Subcutaneous abdominal adipose tissue (tissue), 5 donors: ENCODE measurements at regions not wholly inside any gene's neighbourhood (a gene's known extent, or its start where the extent isn't known, plus 50 kb on each side); places are given as distances from the start of the nearest gene placed in this dataset.
"Not testable (repeated sequence)": the region's sequence is repeated elsewhere in the genome, so short reads cannot be mapped to it uniquely, and the experiment has no call there.

Experiments used
- H3K27ac ChIP-seq: one replicate; pipeline ENCODE4 v1.7.0; 2013; ENCODE audit warnings: low read depth, mild to moderate bottlenecking, inconsistent platforms, low read length, moderate library complexity
- H3K27me3 ChIP-seq, 5 donors: one replicate each; pipeline ENCODE4 v1.7.0; 2013; ENCODE audit warnings: low read length in 5 of 5, inconsistent platforms in 1 of 5; ENCODE audit not compliant: control insufficient read depth in 5 of 5, insufficient read depth in 4 of 5
- H3K36me3 ChIP-seq, 5 donors: one replicate each; pipeline ENCODE4 v1.7.0; 2013; ENCODE audit warnings: low read length in 5 of 5; ENCODE audit not compliant: control insufficient read depth in 5 of 5, insufficient read depth in 5 of 5
- H3K4me1 ChIP-seq, 5 donors: one replicate each; pipeline ENCODE4 v1.7.0; 2013; ENCODE audit warnings: low read length in 5 of 5, mild to moderate bottlenecking in 3 of 5, moderate library complexity in 1 of 5; ENCODE audit not compliant: control insufficient read depth in 5 of 5, insufficient read depth in 5 of 5
- H3K4me3 ChIP-seq, 5 donors: one replicate each; pipeline ENCODE4 v1.7.0; 2013; ENCODE audit warnings: low read length in 5 of 5, low read depth in 1 of 5
- H3K9ac ChIP-seq, 5 donors: one replicate each; pipeline ENCODE4 v1.7.0; 2013; ENCODE audit warnings: low read length in 5 of 5, mild to moderate bottlenecking in 4 of 5, moderate library complexity in 3 of 5
- H3K9me3 ChIP-seq, 5 donors: one replicate each; pipeline ENCODE4 v1.7.0; 2013; ENCODE audit warnings: low read length in 5 of 5; ENCODE audit not compliant: control insufficient read depth in 5 of 5
- donor health status: healthy.
- donor health status: healthy.
- donor health status: healthy.
- donor health status: healthy.
- donor health status: healthy.

DNA sequence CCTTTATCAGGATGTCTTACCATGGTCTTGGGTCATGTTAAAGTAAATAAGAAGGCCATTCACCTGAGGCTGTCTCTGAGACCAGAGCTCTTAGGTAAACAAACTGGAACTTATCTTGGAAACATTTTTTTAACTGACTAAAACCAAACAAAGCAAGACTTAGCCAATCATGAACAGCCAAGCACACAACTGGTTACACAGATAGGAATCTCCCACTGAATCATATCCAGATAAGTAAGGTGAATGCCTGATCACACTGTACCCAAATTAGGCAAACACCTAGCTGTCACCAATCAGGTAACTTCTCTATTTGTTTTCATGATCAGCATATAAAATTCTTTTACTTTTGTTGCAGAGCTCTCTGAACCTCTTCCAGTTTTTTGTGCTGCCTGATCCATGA lies 205.4 kb downstream of the CNTN3 start:
- H3K9me3 ChIP-seq = no peaks in the 10 kb centered on the region
- H3K36me3 ChIP-seq = no peaks in the 10 kb centered on the region
- no peak overlapping the region for H3K9ac ChIP-seq
- H3K4me1 ChIP-seq = no peaks in the 10 kb centered on the region
- no peak overlapping the region for H3K27ac ChIP-seq
- H3K27me3 ChIP-seq = no peaks in the 10 kb centered on the region
- H3K4me3 ChIP-seq = no peak overlapping the region

DNA sequence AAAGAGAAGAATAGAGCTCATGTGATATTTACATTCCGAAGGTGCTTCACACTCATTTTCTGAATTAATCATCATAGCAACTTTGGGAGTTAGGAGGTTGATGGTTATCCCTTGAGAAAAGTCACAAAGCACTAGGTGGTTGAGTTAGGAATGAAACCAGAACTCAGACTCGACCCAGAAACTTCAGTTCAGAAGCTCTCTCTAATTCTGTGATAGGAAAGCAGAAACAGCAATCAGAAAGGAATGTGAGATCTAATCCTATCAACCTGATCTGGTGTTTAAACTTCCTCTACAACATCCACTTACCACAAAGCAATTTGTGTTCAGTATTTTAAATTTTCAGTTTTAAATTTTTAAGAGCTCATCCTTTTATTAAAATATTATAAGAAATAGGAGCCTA lies 211.2 kb downstream of the CNTN3 start:
- Histone ChIP-seq H3K9ac (no peak overlapping the region), H3K27ac (no peak overlapping the region), H3K9me3 (no peaks in the 10 kb centered on the region), H3K4me1 (no peaks in the 10 kb centered on the region), H3K4me3 (no peak overlapping the region), H3K27me3 (no peaks in the 10 kb centered on the region), H3K36me3 (no peaks in the 10 kb centered on the region)

DNA sequence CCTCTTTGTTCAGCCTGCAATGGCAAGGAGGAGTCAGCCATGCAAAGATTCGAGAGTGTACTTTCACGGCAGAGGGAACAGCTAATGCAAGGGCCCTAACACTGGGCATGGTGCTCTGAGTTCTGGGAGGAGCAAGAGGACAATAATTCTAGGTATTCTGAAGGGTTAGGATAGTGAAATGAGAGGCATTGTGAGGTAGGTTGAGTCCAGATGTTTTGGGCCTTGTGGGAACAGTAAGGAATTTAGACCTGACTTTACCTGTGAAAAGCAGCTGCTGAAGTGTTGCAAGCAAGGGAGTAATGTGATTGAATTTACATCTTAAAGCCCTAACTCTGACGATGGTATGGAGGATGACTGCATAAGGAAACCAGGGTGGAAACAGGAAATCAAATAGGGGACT lies 211.6 kb downstream of the CNTN3 start:
- H3K4me3 ChIP-seq = no peak overlapping the region
- no peaks in the 10 kb centered on the region for H3K27me3 ChIP-seq
- no peaks in the 10 kb centered on the region for H3K9me3 ChIP-seq
- no peak overlapping the region for H3K27ac ChIP-seq
- no peak overlapping the region for H3K9ac ChIP-seq
- no peaks in the 10 kb centered on the region for H3K36me3 ChIP-seq
- H3K4me1 ChIP-seq = no peaks in the 10 kb centered on the region

DNA sequence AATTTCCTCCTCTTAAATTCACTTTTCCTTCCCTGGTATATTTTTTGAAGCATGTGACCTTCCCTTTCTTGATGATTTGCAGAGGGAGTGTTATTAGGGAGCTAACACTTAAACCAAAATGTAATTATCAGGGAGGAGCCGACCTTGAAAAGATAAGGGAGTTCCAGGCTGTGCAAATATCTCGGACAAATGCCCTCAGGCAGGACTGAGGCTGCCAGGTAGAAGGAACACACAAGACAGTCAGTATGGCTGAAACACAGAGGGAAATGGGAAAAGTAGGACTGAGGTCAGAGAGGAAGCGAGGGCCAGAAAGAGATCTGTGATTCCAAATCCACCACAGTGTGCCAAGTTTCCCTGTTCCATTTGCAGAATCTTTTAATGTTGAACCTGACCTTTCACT lies 221.0 kb downstream of the CNTN3 start:
- no peaks in the 10 kb centered on the region for H3K27me3 ChIP-seq
- H3K9ac ChIP-seq = no peak overlapping the region
- no peak overlapping the region for H3K4me3 ChIP-seq
- peaks cover 0 to 3% (median 0%) of the 10 kb centered on the region in 5 donors for H3K4me1 ChIP-seq
- no peaks in the 10 kb centered on the region for H3K36me3 ChIP-seq
- no peak overlapping the region for H3K27ac ChIP-seq
- peaks cover 0 to 6% (median 2%) of the 10 kb centered on the region in 5 donors for H3K9me3 ChIP-seq

DNA sequence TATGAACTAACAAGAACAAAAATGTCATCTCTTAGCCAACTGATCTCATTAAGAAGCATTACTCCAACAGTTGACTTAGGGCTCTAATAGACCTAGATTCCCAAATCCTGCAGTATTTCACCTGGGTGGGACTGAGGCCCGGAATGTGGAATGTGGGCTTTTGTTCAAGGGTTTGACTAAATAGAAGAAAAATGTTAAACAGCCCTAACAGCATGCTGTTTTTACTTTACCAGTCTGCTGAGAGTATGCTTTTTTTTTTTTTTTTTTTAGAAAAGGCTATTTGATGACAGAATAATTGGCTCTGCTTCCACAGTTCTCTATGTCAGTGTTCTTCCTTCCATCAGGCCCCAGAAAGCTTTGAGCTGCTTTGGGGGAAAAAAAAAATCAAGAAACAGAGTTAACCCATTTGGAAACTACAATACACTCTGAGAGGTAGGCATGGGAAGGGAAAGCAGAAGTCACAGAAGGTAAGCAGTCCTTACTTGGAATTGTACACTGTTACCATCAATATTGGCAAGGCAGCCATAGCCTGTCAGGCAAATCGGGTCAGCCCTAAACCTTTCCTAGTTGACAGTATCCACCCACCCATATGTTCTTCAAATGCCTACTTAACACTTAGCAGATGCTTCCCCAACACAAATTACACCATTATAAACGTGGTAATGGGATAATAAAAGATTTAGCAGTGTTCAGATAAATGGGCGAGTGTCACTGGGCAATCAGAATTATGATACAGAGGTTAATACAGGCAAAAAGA lies 224.2 kb downstream of the CNTN3 start:
- Histone ChIP-seq H3K9me3 (no peaks in the 10 kb centered on the region), H3K9ac (no peak overlapping the region), H3K36me3 (no peaks in the 10 kb centered on the region), H3K4me1 (peaks cover 0 to 3% (median 0%) of the 10 kb centered on the region in 5 donors), H3K27ac (no peak overlapping the region), H3K27me3 (no peaks in the 10 kb centered on the region), H3K4me3 (no peak overlapping the region)

DNA sequence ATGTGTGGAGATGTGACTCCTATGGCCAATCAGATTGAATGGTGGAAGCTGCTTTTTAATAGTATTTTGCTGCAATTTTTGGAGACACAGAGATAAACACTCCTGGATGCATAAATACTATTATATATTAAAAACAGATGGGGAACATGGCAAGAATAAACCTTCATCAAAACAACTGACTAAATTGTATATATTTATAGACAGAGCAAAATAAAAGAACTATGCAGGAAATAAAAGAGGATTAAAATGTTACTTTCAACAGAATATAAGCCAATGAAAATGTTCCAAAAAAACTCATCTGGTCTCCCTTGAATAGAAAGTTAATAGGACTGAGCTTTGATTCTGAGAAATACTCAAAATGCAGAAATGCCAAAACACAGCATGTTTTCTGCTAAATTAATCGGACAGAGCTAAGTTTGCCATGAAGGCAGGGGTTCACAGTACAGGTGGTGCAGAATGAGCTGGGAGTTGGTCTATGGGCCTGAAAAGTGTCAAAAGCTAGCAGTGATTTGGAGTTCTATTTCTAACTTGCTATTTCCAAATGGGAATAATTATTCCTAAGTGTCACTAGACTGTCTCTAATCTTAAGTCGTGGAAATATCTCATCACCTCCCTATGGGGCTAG lies 227.2 kb downstream of the CNTN3 start:
- H3K27ac ChIP-seq = no peak overlapping the region
- no peaks in the 10 kb centered on the region for H3K27me3 ChIP-seq
- no peaks in the 10 kb centered on the region for H3K36me3 ChIP-seq
- H3K4me3 ChIP-seq = no peak overlapping the region
- no peaks in the 10 kb centered on the region for H3K9me3 ChIP-seq
- no peak overlapping the region for H3K9ac ChIP-seq
- H3K4me1 ChIP-seq = no peaks in the 10 kb centered on the region

DNA sequence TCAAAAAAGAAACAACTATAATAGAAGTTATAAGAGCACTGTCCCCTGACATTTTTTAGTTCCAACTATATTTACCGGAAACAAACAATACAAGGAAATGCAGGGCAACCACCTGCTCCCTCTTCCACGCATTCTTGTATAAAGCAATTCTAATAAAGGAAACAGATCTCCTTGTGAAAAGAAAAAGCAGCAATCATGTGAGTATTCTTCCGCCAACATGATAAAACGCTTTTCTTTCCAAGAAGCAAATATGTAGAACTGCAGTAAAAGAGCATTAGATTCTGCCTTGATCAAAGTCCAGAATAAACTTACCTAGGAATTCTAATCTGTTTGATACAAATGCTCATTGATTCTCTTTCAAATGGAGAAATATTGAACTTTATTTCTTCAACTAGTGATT lies 230.3 kb downstream of the CNTN3 start:
- Histone ChIP-seq H3K36me3 (no peaks in the 10 kb centered on the region), H3K4me3 (no peak overlapping the region), H3K9me3 (no peaks in the 10 kb centered on the region), H3K9ac (no peak overlapping the region), H3K4me1 (no peaks in the 10 kb centered on the region), H3K27ac (no peak overlapping the region), H3K27me3 (no peaks in the 10 kb centered on the region)

DNA sequence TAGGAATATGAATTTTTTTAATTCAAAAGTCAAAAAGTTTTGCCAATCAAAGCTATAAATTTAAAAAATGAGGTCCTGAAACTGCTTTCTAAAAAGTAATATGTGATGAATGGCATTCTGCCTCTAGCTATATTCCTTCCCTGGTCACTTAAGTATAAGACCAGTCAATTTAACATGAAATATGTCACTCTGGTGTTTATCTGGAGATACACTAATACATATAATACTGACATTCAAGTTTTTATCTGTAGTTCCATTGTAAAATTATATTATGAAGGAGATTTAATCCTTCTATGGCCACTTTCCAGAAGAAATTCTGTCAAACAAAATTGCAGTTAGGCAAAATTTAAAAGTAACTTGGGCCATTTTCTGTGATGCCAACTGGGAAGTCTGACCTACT lies 236.8 kb downstream of the CNTN3 start:
- Histone ChIP-seq H3K36me3 (no peaks in the 10 kb centered on the region), H3K9me3 (no peaks in the 10 kb centered on the region), H3K27me3 (no peaks in the 10 kb centered on the region), H3K4me3 (no peak overlapping the region), H3K4me1 (no peaks in the 10 kb centered on the region), H3K27ac (no peak overlapping the region), H3K9ac (no peak overlapping the region)

DNA sequence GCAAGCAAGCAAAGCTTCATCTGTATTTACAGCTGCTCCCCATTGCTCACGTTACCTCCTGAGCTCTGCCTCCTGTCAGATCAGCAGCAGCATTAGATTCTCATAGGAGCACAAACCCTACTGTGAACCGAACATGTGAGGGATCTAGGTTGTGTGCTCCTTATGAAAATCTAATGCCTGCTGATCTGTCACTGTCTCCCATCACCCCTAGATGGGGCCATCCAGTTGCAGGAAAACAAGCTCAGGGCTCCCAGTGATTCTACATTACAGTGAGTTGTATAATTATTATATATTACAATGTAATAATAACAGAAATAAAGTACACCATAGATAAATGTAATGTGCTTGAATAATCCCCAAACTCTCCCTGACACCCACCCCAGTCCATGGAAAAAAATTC lies 238.1 kb downstream of the CNTN3 start:
- not testable (repeated sequence) for H3K9ac ChIP-seq, H3K4me3 ChIP-seq, H3K27ac ChIP-seq, H3K4me1 ChIP-seq, H3K36me3 ChIP-seq, H3K9me3 ChIP-seq, H3K27me3 ChIP-seq

DNA sequence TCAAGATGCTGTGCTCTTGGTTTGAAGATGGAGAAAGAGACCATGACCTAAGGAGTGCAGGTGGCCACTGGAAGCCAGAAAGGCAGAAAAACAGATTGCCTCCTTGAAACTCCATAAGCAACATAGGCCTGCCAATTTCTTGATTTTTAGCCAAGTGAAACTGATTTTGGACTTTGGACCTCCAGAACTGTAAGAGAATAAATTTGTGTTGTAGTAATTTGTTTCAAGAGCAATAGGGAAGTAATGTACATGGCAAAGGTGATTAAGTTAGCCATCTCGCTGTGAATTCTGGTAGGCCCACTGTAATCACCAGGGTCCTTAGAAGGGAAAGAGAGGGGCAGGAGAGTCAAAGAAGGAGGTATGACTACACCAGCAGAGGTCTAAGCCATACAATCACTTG lies 238.8 kb downstream of the CNTN3 start:
- Histone ChIP-seq H3K4me1 (no peaks in the 10 kb centered on the region), H3K27me3 (no peaks in the 10 kb centered on the region), H3K27ac (no peak overlapping the region), H3K36me3 (no peaks in the 10 kb centered on the region), H3K4me3 (no peak overlapping the region), H3K9ac (no peak overlapping the region), H3K9me3 (no peaks in the 10 kb centered on the region)
